ENCODE measurements at regions not wholly inside any gene's neighbourhood (a gene's known extent, or its start where the extent isn't known, plus 50 kb on each side); places are given as distances from the start of the nearest gene placed in this dataset.

- Histone ChIP-seq H3K4me1 (no peaks in the 10 kb centered on the region), H3K27me3 (no peaks in the 10 kb centered on the region), H3K36me3 (replicated peaks in 1 of 2; ENCODE audit: insufficient read depth in 1 of 2, low read depth in 2 of 2) (no peaks in the 10 kb centered on the region), H3K27ac (no peak overlapping the region), H3K4me3 (no peak overlapping the region), H3K9me3 (no peaks in the 10 kb centered on the region)
- TF ChIP-seq POLR2A (IDR thresholded peaks at IDR 0.05) (no peak), CTCF (IDR thresholded peaks at IDR 0.05) (no peak)
- intact Hi-C loops (cut with DNase I): no loop called here
- DNase-seq: no peak
- ATAC-seq: no peak
- WGBS, 2 donors: 50 to 63% methylated on average over 1 of the region's 1 CpG
Observed at GRCh38 chr3:103158183-103158582, 723.4 kb downstream of the ZPLD1 start.

GRCh38 chr3:103166890-103167289 is 732.1 kb downstream of the ZPLD1 start:
- whole genome bisulfite sequencing, 2 donors: 85 to 86% methylated on average over 13 of the region's 13 CpGs
- no peak overlapping the region for H3K4me3 ChIP-seq
- ATAC-seq: no peak

GRCh38 chr3:103167850-103168249 is 733.0 kb downstream of the ZPLD1 start:
- Histone ChIP-seq H3K4me1 (no peaks in the 10 kb centered on the region), H3K9me3 (no peaks in the 10 kb centered on the region), H3K27me3 (no peaks in the 10 kb centered on the region), H3K36me3 (replicated peaks in 1 of 2; ENCODE audit: insufficient read depth in 1 of 2, low read depth in 2 of 2) (no peaks in the 10 kb centered on the region), H3K4me3 (no peak overlapping the region), H3K27ac (no peak overlapping the region)
- TF ChIP-seq CTCF (IDR thresholded peaks at IDR 0.05) (no peak), POLR2A (IDR thresholded peaks at IDR 0.05) (no peak)
- intact Hi-C loops (cut with DNase I): no loop called here
- 62 to 78% methylated on average over 6 of the region's 6 CpGs for WGBS, 2 donors
- no peak for DNase-seq
- ATAC-seq: no peak

More at GRCh38 chr3:103166890-103167289, 732.1 kb downstream of the ZPLD1 start:
- intact Hi-C loops (cut with DNase I): no loop called here
- Histone ChIP-seq H3K27me3 (no peaks in the 10 kb centered on the region), H3K36me3 (replicated peaks in 1 of 2; ENCODE audit: insufficient read depth in 1 of 2, low read depth in 2 of 2) (no peaks in the 10 kb centered on the region), H3K9me3 (no peaks in the 10 kb centered on the region), H3K27ac (no peak overlapping the region), H3K4me1 (no peaks in the 10 kb centered on the region)
- DNase-seq: no peak
- TF ChIP-seq POLR2A (IDR thresholded peaks at IDR 0.05) (no peak), CTCF (IDR thresholded peaks at IDR 0.05) (no peak)

GRCh38 chr3:103169289-103169688 is 734.5 kb downstream of the ZPLD1 start:
- H3K4me3 ChIP-seq: no peak overlapping the region
- no peak for DNase-seq
- H3K27me3 ChIP-seq: no peaks in the 10 kb centered on the region
- H3K9me3 ChIP-seq: no peaks in the 10 kb centered on the region
- ATAC-seq: no peak
- TF ChIP-seq CTCF (IDR thresholded peaks at IDR 0.05): no peak
- no peak for TF ChIP-seq POLR2A (IDR thresholded peaks at IDR 0.05)
- 46 to 61% methylated on average over 2 of the region's 2 CpGs for WGBS, 2 donors
- H3K27ac ChIP-seq: no peak overlapping the region
- intact Hi-C loops (cut with DNase I): no loop called here
- no peaks in the 10 kb centered on the region for H3K4me1 ChIP-seq
- no peaks in the 10 kb centered on the region for H3K36me3 ChIP-seq (replicated peaks in 1 of 2; ENCODE audit: insufficient read depth in 1 of 2, low read depth in 2 of 2)

GRCh38 chr3:103170651-103171050 is 735.8 kb downstream of the ZPLD1 start:
- no peaks in the 10 kb centered on the region for H3K36me3 ChIP-seq (replicated peaks in 1 of 2; ENCODE audit: insufficient read depth in 1 of 2, low read depth in 2 of 2)
- no peak for TF ChIP-seq CTCF (IDR thresholded peaks at IDR 0.05)
- TF ChIP-seq POLR2A (IDR thresholded peaks at IDR 0.05): no peak
- H3K27ac ChIP-seq: no peak overlapping the region
- H3K4me3 ChIP-seq: no peak overlapping the region
- no peak for ATAC-seq
- H3K9me3 ChIP-seq: no peaks in the 10 kb centered on the region
- intact Hi-C loops (cut with DNase I): no loop called here
- H3K27me3 ChIP-seq: no peaks in the 10 kb centered on the region
- no peak for DNase-seq
- no peaks in the 10 kb centered on the region for H3K4me1 ChIP-seq

Data from body of pancreas (tissue), 4 donors.